GM18517 (cell line): ENCODE measurements at regions not wholly inside any gene's neighbourhood (a gene's known extent, or its start where the extent isn't known, plus 50 kb on each side); places are given as distances from the start of the nearest gene placed in this dataset.
"Not testable (repeated sequence)": the region's sequence is repeated elsewhere in the genome, so short reads cannot be mapped to it uniquely, and the experiment has no call there.

ENCODE experiments used
- ATAC-seq: cut with Tn5 transposase; IDR thresholded peaks from one replicate; pipeline ENCODE4 v1.9.1; 2021; ENCODE audit warnings: mild to moderate bottlenecking, moderate library complexity; ENCODE audit not compliant: unreplicated experiment

- not testable (repeated sequence) for ATAC-seq
Measured at GRCh38 chr12:46474385-46474784, 101.8 kb upstream of the SLC38A2 start.

GRCh38 chr12:46473634-46474329 is 101.2 kb upstream of the SLC38A2 start:
- ATAC-seq = peak; percentile 87

- peak; percentile 5 for ATAC-seq
Measured at GRCh38 chr12:46472893-46473633, 100.5 kb upstream of the SLC38A2 start.

GRCh38 chr12:46472144-46472705 is 99.7 kb upstream of the SLC38A2 start:
- no peak for ATAC-seq

- no peak for ATAC-seq
Measured at GRCh38 chr12:46471404-46471803, 98.8 kb upstream of the SLC38A2 start.

GRCh38 chr12:46470975-46471374 is 98.4 kb upstream of the SLC38A2 start:
- ATAC-seq = no peak

- ATAC-seq = peak; percentile 44
Measured at GRCh38 chr12:46470036-46470627, 97.6 kb upstream of the SLC38A2 start.

DNA sequence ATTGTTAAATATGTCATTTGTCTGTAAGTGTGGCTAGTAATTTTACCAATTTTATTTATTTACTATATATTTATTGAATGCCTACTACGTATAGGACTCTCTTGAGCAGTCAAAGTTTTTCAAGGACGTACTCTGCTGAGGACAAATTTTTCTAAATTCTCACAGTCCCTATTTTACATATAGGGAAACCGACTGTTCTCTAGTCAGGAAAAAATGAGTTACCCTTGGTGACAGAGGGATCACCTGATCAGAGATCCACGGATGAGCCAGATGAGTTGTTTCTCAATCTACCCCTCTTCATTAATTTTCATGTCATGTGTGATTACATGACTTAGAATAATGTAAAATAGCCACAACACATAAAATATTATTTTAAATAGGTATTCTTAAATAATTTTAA is 96.2 kb upstream of the SLC38A2 start:
- no peak for ATAC-seq

- ATAC-seq = no peak
Measured at GRCh38 chr12:46468160-46468559, 95.6 kb upstream of the SLC38A2 start.

DNA sequence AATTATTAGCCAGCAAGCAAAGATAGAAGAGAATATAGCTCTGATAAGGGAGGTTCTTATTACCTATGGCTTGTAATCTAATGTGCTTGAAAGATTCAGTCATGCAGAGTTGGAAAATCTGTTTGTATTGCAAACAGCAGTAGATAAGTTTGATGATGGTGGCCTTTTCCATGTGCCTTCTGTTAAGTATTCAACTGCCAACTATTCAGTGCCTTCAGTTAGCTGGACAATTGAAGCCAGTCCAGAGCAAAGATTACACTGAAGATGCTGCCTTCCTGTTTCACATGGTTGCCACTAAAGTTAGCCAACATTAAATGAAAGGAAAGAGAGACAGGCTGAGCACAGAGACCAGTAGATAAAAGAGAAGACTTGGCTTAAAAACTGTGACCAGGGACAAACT is 92.7 kb upstream of the SLC38A2 start:
- ATAC-seq = no peak

DNA sequence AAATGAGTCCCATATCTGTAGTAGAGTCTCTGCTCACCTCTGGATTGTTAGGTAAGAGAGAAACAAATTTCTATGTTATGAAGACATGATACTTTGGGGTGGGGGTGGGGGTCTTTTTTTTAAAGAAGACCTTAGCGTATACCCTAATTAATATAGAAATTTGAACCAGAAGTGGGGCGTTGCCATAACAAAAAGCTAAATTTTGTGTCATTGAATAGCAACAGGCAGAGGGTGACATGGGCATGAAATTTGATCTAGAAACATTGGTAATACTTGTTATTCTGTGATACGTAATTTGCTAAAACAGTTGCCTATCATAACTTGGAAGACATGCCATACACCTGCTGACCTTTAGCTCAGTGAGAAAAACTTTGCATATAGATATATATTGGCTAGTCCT is 92.3 kb upstream of the SLC38A2 start:
- no peak for ATAC-seq

- ATAC-seq = no peak
Measured at GRCh38 chr12:46462641-46463355, 90.2 kb upstream of the SLC38A2 start.

DNA sequence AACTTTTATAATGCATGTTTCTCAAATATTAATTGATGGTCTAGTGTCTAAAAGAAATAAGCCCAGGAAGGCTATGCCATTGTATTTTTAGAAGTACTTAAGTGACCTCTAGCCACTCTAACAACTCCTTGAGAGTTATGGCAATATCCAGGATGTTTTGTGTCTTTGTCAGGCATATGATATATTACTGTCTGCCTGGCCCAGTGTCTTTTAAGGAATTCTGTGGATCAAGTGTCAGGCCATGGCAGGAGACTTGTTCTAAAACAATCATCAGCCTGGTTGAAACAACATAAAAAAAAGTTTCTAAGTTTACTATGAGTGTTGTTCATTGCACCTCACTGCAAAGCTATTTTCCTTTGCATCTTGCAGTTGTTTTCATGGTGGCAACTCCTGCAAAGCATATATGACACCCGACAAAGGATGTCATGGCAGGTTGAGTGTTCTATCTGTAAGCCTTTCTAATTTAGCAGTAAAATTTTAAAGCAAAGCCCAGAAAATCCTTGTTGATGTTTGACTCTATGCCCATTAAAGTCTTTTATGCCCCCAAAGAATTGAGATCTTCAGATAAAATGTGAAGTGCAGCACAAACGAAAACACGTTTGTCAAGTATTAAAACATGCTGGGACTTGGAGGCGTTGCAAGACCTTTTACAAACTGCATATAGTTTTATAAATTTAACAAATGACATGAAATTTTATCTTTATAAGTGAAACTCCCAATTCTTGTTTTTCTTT is 89.5 kb upstream of the SLC38A2 start:
- no peak for ATAC-seq

DNA sequence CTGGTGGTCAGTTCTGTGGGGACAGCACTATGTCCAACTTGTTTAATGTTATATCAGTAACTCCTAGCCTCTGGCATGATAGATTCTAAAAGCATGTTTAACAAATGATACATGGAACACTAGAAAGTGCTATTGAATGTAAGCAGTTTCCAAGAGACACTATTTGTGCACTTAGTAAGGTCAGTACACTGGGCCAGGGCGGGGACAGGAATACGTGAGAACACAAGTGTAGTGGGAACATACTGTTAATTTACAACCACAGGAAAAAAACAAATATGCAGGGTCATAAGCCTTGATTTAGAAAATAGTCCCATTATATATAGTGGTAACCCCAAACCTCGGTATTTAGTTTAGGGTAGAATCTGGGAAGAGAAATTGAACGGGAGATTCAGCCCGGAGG is 88.9 kb upstream of the SLC38A2 start:
- no peak for ATAC-seq

- no peak for ATAC-seq
Measured at GRCh38 chr12:46460682-46461210, 88.2 kb upstream of the SLC38A2 start.

GRCh38 chr12:46459861-46460545 is 87.4 kb upstream of the SLC38A2 start:
- no peak for ATAC-seq

GRCh38 chr12:46459111-46459510 is 86.5 kb upstream of the SLC38A2 start:
- no peak for ATAC-seq

GRCh38 chr12:46458500-46459102 is 86.0 kb upstream of the SLC38A2 start:
- ATAC-seq = no peak

- no peak for ATAC-seq
Measured at GRCh38 chr12:46457958-46458357, 85.4 kb upstream of the SLC38A2 start.
